WTC11 (cell line): ENCODE measurements at regions not wholly inside any gene's neighbourhood (a gene's known extent, or its start where the extent isn't known, plus 50 kb on each side); places are given as distances from the start of the nearest gene placed in this dataset.

Experiments
- ATAC-seq: fragments of 200-7000 bp; cut with Tn5 transposase; 2 replicates; pipeline ENCODE4 v1.10.0; 2021; ENCODE audit warnings: mild to moderate bottlenecking, moderate library complexity
- CTCF ChIA-PET: fragments of 300-600 bp; sonication (Branson Sonifier 250); formaldehyde crosslinking; loops from one replicate; lab custom pipeline; 2021; ENCODE audit warnings: antibody characterized with exemption; lab: Charles Lee
- POLR2A ChIA-PET: fragments of 350-600 bp; sonication (Branson Sonifier 250); formaldehyde crosslinking; loops from one replicate; lab custom pipeline; 2021; ENCODE audit warnings: antibody characterized with exemption; lab: Charles Lee
- DNase-seq: peaks from one replicate; pipeline ENCODE4 v3.0.0; 2021; ENCODE audit warnings: low spot score
- H3K27ac Mint-ChIP-seq: 2 replicates; pipeline ENCODE4 v1.8.0; 2021; ENCODE audit warnings: mixed read lengths
- H3K27me3 Mint-ChIP-seq: 2 replicates; pipeline ENCODE4 v1.8.0; 2021; ENCODE audit warnings: low read depth, mild to moderate bottlenecking, moderate library complexity, mixed read lengths
- H3K36me3 Mint-ChIP-seq: 2 replicates; pipeline ENCODE4 v1.8.0; 2021; ENCODE audit warnings: mixed read lengths
- H3K4me1 Mint-ChIP-seq: 2 replicates; pipeline ENCODE4 v1.8.0; 2022; ENCODE audit warnings: mixed read lengths
- H3K4me3 Mint-ChIP-seq: 2 replicates; pipeline ENCODE4 v1.8.0; 2021; ENCODE audit warnings: mild to moderate bottlenecking, moderate library complexity, mixed read lengths
- H3K9me3 Mint-ChIP-seq: 2 replicates; pipeline ENCODE4 v1.8.0; 2021; ENCODE audit warnings: mixed read lengths
- ETV6 ChIP-seq: sonication (generic); formaldehyde crosslinking; IDR thresholded peaks from 2 replicates; pipeline ENCODE4 v1.8.1; 2022; ENCODE audit warnings: mild to moderate bottlenecking, missing genetic modification reagents
- GTF2I ChIP-seq: fragments of 250-450 bp; sonication (Bioruptor Pico); conservative IDR thresholded peaks from 2 replicates; pipeline ENCODE4 v1.4.0; 2021; ENCODE audit warnings: mild to moderate bottlenecking
- HMGA2 ChIP-seq: fragments of 250-450 bp; sonication (Bioruptor Pico); IDR thresholded peaks from 2 replicates; pipeline ENCODE4 v1.4.0; 2021; ENCODE audit warnings: mild to moderate bottlenecking, moderate library complexity
- JAZF1 ChIP-seq: fragments of 250-450 bp; sonication (Bioruptor Pico); IDR thresholded peaks from 2 replicates; pipeline ENCODE4 v1.9.0; 2021; ENCODE audit warnings: moderate library complexity, mild to moderate bottlenecking, inconsistent platforms
- NFE2L1 ChIP-seq: sonication (generic); formaldehyde crosslinking; IDR thresholded peaks from 2 replicates; pipeline ENCODE4 v1.8.1; 2023; ENCODE audit warnings: missing genetic modification reagents
- NR3C1 ChIP-seq: sonication (generic); formaldehyde crosslinking; conservative IDR thresholded peaks from 2 replicates; pipeline ENCODE4 v1.8.1; 2023; ENCODE audit warnings: low read depth, mild to moderate bottlenecking, missing genetic modification reagents
- TEAD1 ChIP-seq: sonication (generic); formaldehyde crosslinking; IDR thresholded peaks from 2 replicates; pipeline ENCODE4 v1.8.0; 2022; ENCODE audit warnings: mild to moderate bottlenecking, missing genetic modification reagents
- TEAD4 ChIP-seq: sonication (generic); formaldehyde crosslinking; IDR thresholded peaks from 2 replicates; pipeline ENCODE4 v1.8.0; 2022; ENCODE audit warnings: mild to moderate bottlenecking, missing genetic modification reagents
- ZNF138 ChIP-seq: sonication (generic); formaldehyde crosslinking; conservative IDR thresholded peaks from 2 replicates; pipeline ENCODE4 v1.8.1; 2022; ENCODE audit warnings: mild to moderate bottlenecking, moderate library complexity, missing genetic modification reagents
- ZNF416 ChIP-seq: fragments of 250-450 bp; sonication (Bioruptor Pico); IDR thresholded peaks from 2 replicates; pipeline ENCODE4 v1.9.0; 2021; ENCODE audit warnings: mild to moderate bottlenecking, inconsistent platforms
- TF ChIP-seq, protein P1 (sequence below): sonication (generic); formaldehyde crosslinking; IDR thresholded peaks from 2 replicates; pipeline ENCODE4 v1.8.1; 2023; ENCODE audit warnings: mild to moderate bottlenecking, missing genetic modification reagents, borderline replicate concordance
- TF ChIP-seq, protein P2 (sequence below): sonication (generic); formaldehyde crosslinking; IDR thresholded peaks from 2 replicates; pipeline ENCODE4 v1.8.1; 2023; ENCODE audit warnings: mild to moderate bottlenecking, missing genetic modification reagents
- TF ChIP-seq, protein P3 (sequence below): sonication (generic); formaldehyde crosslinking; IDR thresholded peaks from 2 replicates; pipeline ENCODE4 v1.8.1; 2023; ENCODE audit warnings: mild to moderate bottlenecking, missing genetic modification reagents, moderate library complexity
- TF ChIP-seq, protein P4 (sequence below): sonication (generic); formaldehyde crosslinking; IDR thresholded peaks from 2 replicates; pipeline ENCODE4 v1.8.0; 2023; ENCODE audit warnings: mild to moderate bottlenecking, missing genetic modification reagents
- TF ChIP-seq, protein P5 (sequence below): sonication (generic); formaldehyde crosslinking; IDR thresholded peaks from 2 replicates; pipeline ENCODE4 v1.8.1; 2022; ENCODE audit warnings: mild to moderate bottlenecking, moderate library complexity, missing genetic modification reagents

DNA sequence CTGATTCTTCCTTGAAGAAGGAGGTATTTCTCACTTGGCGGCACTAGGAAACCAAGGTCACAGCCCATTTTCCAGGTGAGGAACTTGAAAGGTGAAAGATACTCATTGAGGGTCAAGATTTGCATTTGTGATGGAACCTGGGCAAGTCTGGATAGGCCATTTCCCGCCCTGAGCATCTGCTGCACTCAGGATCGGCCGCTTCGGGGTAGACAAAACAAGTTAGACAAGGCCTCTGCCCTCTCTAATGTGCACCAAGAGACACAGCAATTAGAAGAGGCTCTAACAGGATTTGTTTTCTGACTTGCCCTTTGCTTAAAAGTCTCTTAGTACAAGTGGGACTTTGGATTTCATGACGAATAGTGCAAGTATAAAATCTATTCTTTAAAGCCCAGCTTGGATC lies 167.2 kb downstream of the KTN1 start (continued):
- TF ChIP-seq, protein P1, sequence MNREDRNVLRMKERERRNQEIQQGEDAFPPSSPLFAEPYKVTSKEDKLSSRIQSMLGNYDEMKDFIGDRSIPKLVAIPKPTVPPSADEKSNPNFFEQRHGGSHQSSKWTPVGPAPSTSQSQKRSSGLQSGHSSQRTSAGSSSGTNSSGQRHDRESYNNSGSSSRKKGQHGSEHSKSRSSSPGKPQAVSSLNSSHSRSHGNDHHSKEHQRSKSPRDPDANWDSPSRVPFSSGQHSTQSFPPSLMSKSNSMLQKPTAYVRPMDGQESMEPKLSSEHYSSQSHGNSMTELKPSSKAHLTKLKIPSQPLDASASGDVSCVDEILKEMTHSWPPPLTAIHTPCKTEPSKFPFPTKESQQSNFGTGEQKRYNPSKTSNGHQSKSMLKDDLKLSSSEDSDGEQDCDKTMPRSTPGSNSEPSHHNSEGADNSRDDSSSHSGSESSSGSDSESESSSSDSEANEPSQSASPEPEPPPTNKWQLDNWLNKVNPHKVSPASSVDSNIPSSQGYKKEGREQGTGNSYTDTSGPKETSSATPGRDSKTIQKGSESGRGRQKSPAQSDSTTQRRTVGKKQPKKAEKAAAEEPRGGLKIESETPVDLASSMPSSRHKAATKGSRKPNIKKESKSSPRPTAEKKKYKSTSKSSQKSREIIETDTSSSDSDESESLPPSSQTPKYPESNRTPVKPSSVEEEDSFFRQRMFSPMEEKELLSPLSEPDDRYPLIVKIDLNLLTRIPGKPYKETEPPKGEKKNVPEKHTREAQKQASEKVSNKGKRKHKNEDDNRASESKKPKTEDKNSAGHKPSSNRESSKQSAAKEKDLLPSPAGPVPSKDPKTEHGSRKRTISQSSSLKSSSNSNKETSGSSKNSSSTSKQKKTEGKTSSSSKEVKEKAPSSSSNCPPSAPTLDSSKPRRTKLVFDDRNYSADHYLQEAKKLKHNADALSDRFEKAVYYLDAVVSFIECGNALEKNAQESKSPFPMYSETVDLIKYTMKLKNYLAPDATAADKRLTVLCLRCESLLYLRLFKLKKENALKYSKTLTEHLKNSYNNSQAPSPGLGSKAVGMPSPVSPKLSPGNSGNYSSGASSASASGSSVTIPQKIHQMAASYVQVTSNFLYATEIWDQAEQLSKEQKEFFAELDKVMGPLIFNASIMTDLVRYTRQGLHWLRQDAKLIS (CRISPR knock-in tag) = no peak
- TF ChIP-seq ZNF416 (no peak), GTF2I (CRISPR knock-in tag) (no peak), ETV6 (CRISPR knock-in tag) (no peak)
- TF ChIP-seq, protein P2, sequence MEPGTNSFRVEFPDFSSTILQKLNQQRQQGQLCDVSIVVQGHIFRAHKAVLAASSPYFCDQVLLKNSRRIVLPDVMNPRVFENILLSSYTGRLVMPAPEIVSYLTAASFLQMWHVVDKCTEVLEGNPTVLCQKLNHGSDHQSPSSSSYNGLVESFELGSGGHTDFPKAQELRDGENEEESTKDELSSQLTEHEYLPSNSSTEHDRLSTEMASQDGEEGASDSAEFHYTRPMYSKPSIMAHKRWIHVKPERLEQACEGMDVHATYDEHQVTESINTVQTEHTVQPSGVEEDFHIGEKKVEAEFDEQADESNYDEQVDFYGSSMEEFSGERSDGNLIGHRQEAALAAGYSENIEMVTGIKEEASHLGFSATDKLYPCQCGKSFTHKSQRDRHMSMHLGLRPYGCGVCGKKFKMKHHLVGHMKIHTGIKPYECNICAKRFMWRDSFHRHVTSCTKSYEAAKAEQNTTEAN (CRISPR knock-in tag) = no peak

DNA sequence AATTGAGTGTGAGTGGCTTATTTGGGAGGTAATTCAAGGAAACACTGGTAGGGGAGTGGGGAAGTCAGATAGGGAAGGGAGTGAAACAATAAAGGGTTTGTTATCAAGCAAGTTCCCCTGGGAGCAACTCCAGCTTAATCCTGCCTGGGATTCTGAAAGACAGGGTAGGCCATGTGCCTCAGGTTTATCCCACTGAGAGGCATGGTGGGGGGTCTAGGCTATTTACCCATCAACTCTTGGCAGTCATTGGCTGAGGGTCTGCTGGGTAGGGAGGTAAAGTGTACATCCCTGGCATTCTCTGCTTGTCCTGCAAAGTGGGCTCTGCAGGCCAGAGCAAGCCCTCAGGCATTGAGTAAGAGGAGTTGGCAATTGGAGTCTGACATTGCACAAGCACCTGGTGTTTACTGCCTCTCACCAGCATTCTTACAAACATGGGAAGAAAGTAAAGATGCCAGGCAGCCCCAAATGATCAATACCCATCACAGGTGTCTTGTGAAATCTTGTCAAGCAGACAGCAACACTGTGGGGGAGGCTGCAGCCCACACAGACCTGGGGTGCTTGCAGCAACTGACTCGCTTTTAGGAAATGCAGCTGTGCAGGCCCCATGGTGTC lies 169.3 kb downstream of the KTN1 start:
- Mint-ChIP-seq H3K9me3 (no peaks in the 10 kb centered on the region), H3K36me3 (no peaks in the 10 kb centered on the region), H3K4me3 (no peak overlapping the region), H3K27ac (no peak overlapping the region), H3K27me3 (no peaks in the 10 kb centered on the region), H3K4me1 (peaks cover 30% of the 10 kb centered on the region)
- TF ChIP-seq ZNF138 (CRISPR knock-in tag) = no peak
- TF ChIP-seq TEAD1 (CRISPR knock-in tag) = no peak
- TF ChIP-seq HMGA2 = no peak
- ATAC-seq (no peak), DNase-seq (no peak)
- ChIA-PET CTCF (no interaction called here), POLR2A (no interaction called here)

DNA sequence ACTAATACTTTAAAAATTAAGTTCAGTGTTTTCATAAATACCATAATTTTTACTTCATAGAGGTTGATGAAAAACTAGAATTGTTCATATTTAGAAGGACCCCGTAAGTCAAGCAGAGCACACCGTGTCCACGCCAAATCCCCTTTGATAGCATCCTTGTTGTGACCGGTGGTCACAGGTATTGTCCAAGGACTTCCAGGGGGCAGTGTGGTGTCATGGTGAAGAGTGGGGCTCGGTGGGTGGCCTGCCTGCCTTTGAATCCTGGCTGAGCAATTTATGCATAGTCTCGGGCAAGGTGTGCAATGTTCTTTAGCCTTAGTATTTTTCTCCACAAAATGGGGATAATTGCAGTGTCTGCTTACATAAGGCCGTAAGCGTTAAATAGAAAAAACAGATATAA lies 169.9 kb downstream of the KTN1 start:
- no peak overlapping the region for H3K4me3 Mint-ChIP-seq
- TF ChIP-seq NFE2L1 (CRISPR knock-in tag) (no peak), TEAD4 (CRISPR knock-in tag) (no peak), NR3C1 (CRISPR knock-in tag) (no peak), JAZF1 (CRISPR knock-in tag) (no peak)
- TF ChIP-seq, protein P3, sequence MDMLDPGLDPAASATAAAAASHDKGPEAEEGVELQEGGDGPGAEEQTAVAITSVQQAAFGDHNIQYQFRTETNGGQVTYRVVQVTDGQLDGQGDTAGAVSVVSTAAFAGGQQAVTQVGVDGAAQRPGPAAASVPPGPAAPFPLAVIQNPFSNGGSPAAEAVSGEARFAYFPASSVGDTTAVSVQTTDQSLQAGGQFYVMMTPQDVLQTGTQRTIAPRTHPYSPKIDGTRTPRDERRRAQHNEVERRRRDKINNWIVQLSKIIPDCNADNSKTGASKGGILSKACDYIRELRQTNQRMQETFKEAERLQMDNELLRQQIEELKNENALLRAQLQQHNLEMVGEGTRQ = no peak
- TF ChIP-seq, protein P4, sequence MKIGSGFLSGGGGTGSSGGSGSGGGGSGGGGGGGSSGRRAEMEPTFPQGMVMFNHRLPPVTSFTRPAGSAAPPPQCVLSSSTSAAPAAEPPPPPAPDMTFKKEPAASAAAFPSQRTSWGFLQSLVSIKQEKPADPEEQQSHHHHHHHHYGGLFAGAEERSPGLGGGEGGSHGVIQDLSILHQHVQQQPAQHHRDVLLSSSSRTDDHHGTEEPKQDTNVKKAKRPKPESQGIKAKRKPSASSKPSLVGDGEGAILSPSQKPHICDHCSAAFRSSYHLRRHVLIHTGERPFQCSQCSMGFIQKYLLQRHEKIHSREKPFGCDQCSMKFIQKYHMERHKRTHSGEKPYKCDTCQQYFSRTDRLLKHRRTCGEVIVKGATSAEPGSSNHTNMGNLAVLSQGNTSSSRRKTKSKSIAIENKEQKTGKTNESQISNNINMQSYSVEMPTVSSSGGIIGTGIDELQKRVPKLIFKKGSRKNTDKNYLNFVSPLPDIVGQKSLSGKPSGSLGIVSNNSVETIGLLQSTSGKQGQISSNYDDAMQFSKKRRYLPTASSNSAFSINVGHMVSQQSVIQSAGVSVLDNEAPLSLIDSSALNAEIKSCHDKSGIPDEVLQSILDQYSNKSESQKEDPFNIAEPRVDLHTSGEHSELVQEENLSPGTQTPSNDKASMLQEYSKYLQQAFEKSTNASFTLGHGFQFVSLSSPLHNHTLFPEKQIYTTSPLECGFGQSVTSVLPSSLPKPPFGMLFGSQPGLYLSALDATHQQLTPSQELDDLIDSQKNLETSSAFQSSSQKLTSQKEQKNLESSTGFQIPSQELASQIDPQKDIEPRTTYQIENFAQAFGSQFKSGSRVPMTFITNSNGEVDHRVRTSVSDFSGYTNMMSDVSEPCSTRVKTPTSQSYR (CRISPR knock-in tag) = no peak
- TF ChIP-seq, protein P5, sequence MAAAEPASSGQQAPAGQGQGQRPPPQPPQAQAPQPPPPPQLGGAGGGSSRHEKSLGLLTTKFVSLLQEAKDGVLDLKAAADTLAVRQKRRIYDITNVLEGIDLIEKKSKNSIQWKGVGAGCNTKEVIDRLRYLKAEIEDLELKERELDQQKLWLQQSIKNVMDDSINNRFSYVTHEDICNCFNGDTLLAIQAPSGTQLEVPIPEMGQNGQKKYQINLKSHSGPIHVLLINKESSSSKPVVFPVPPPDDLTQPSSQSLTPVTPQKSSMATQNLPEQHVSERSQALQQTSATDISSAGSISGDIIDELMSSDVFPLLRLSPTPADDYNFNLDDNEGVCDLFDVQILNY (CRISPR knock-in tag) = no peak
- TF ChIP-seq, all 79 proteins: peak for 0
- H3K27ac Mint-ChIP-seq = no peak overlapping the region
- DNase-seq = peak; percentile 22
- no peak for ATAC-seq
- peaks cover 30% of the 10 kb centered on the region for H3K4me1 Mint-ChIP-seq
- H3K36me3 Mint-ChIP-seq = no peaks in the 10 kb centered on the region
- H3K9me3 Mint-ChIP-seq = peaks cover 5% of the 10 kb centered on the region
- no peaks in the 10 kb centered on the region for H3K27me3 Mint-ChIP-seq
- POLR2A ChIA-PET = no interaction called here
- CTCF ChIA-PET = no interaction called here
